Skeletal muscle tissue (tissue), 3 donors: ENCODE measurements at regions not wholly inside any gene's neighbourhood (a gene's known extent, or its start where the extent isn't known, plus 50 kb on each side); places are given as distances from the start of the nearest gene placed in this dataset.

Source experiments
- H3K27ac ChIP-seq: one replicate; pipeline ENCODE4 v1.7.0; 2013; ENCODE audit warnings: mild to moderate bottlenecking, low read depth, low read length, inconsistent platforms
- H3K27me3 ChIP-seq, 3 donors: one replicate each; pipeline ENCODE4 v1.7.0; 2013; ENCODE audit warnings: low read length in 3 of 3; ENCODE audit not compliant: control insufficient read depth in 3 of 3, insufficient read depth in 3 of 3
- H3K36me3 ChIP-seq, 3 donors: one replicate each; pipeline ENCODE4 v1.7.0; 2013; ENCODE audit warnings: low read length in 3 of 3; ENCODE audit not compliant: control insufficient read depth in 3 of 3, insufficient read depth in 3 of 3
- H3K4me1 ChIP-seq, 3 donors: one replicate each; pipeline ENCODE4 v1.7.0; 2013; ENCODE audit warnings: low read length in 3 of 3, mild to moderate bottlenecking in 3 of 3; ENCODE audit not compliant: control insufficient read depth in 3 of 3, insufficient read depth in 3 of 3
- H3K4me3 ChIP-seq, 3 donors: one replicate each; pipeline ENCODE4 v1.7.0; 2013; ENCODE audit warnings: low read length in 3 of 3
- H3K9ac ChIP-seq, 3 donors: one replicate each; pipeline ENCODE4 v1.7.0; 2013; ENCODE audit warnings: low read length in 3 of 3, mild to moderate bottlenecking in 3 of 3, moderate library complexity in 2 of 3, low read depth in 1 of 3
- H3K9me3 ChIP-seq, 3 donors: one replicate each; pipeline ENCODE4 v1.7.0; 2013; ENCODE audit warnings: low read length in 3 of 3; ENCODE audit not compliant: control insufficient read depth in 3 of 3
- donor health status: Osteomylitis.

- Histone ChIP-seq H3K36me3 (no peaks in the 10 kb centered on the region), H3K4me1 (no peaks in the 10 kb centered on the region), H3K9me3 (no peaks in the 10 kb centered on the region), H3K9ac (no peak overlapping the region), H3K27me3 (no peaks in the 10 kb centered on the region), H3K4me3 (no peak overlapping the region), H3K27ac (no peak overlapping the region)
Observed at GRCh38 chr14:61934385-61934784, 172.2 kb downstream of the SNAPC1 start.

GRCh38 chr14:61939776-61940175 lies 177.6 kb downstream of the SNAPC1 start:
- Histone ChIP-seq H3K36me3 (no peaks in the 10 kb centered on the region), H3K27me3 (no peaks in the 10 kb centered on the region), H3K27ac (no peak overlapping the region), H3K9ac (no peak overlapping the region), H3K9me3 (no peaks in the 10 kb centered on the region), H3K4me1 (no peaks in the 10 kb centered on the region), H3K4me3 (no peak overlapping the region)

- Histone ChIP-seq H3K27me3 (no peaks in the 10 kb centered on the region), H3K36me3 (no peaks in the 10 kb centered on the region), H3K9ac (no peak overlapping the region)
Observed at GRCh38 chr14:61940666-61941420, 178.6 kb downstream of the SNAPC1 start.

GRCh38 chr14:61941421-61942150 lies 179.4 kb downstream of the SNAPC1 start:
- no peaks in the 10 kb centered on the region for H3K4me1 ChIP-seq
- no peak overlapping the region for H3K9ac ChIP-seq
- H3K9me3 ChIP-seq, result no peaks in the 10 kb centered on the region
- no peak overlapping the region for H3K27ac ChIP-seq
- H3K27me3 ChIP-seq, result no peaks in the 10 kb centered on the region
- H3K4me3 ChIP-seq, result no peak overlapping the region
- H3K36me3 ChIP-seq, result no peaks in the 10 kb centered on the region

More at GRCh38 chr14:61940666-61941420, 178.6 kb downstream of the SNAPC1 start:
- no peaks in the 10 kb centered on the region for H3K9me3 ChIP-seq
- no peak overlapping the region for H3K27ac ChIP-seq
- H3K4me3 ChIP-seq, result no peak overlapping the region
- H3K4me1 ChIP-seq, result no peaks in the 10 kb centered on the region

- no peak overlapping the region for H3K4me3 ChIP-seq
- H3K36me3 ChIP-seq, result no peaks in the 10 kb centered on the region
- no peak overlapping the region for H3K9ac ChIP-seq
- no peaks in the 10 kb centered on the region for H3K9me3 ChIP-seq
- no peaks in the 10 kb centered on the region for H3K27me3 ChIP-seq
- H3K27ac ChIP-seq, result no peak overlapping the region
- H3K4me1 ChIP-seq, result no peaks in the 10 kb centered on the region
Observed at GRCh38 chr14:61948376-61948775, 186.2 kb downstream of the SNAPC1 start.

GRCh38 chr14:61950340-61950739 lies 188.1 kb downstream of the SNAPC1 start:
- Histone ChIP-seq H3K4me3 (no peak overlapping the region), H3K36me3 (no peaks in the 10 kb centered on the region), H3K9me3 (no peaks in the 10 kb centered on the region), H3K27ac (no peak overlapping the region), H3K9ac (no peak overlapping the region), H3K4me1 (no peaks in the 10 kb centered on the region), H3K27me3 (no peaks in the 10 kb centered on the region)

GRCh38 chr14:61953602-61954001 lies 191.4 kb downstream of the SNAPC1 start:
- H3K27ac ChIP-seq, result no peak overlapping the region
- H3K4me3 ChIP-seq, result no peak overlapping the region
- no peak overlapping the region for H3K9ac ChIP-seq
- H3K36me3 ChIP-seq, result no peaks in the 10 kb centered on the region
- H3K4me1 ChIP-seq, result no peaks in the 10 kb centered on the region
- H3K9me3 ChIP-seq, result peaks cover 0 to 4% (median 4%) of the 10 kb centered on the region in 3 donors
- no peaks in the 10 kb centered on the region for H3K27me3 ChIP-seq

GRCh38 chr14:61954306-61954705 lies 192.1 kb downstream of the SNAPC1 start:
- Histone ChIP-seq H3K36me3 (no peaks in the 10 kb centered on the region), H3K4me1 (no peaks in the 10 kb centered on the region), H3K4me3 (no peak overlapping the region), H3K27ac (no peak overlapping the region), H3K9ac (no peak overlapping the region), H3K9me3 (peaks cover 0 to 4% (median 4%) of the 10 kb centered on the region in 3 donors), H3K27me3 (no peaks in the 10 kb centered on the region)

GRCh38 chr14:61956517-61956916 lies 194.3 kb downstream of the SNAPC1 start:
- Histone ChIP-seq H3K27ac (no peak overlapping the region), H3K9me3 (peaks cover 0 to 4% (median 4%) of the 10 kb centered on the region in 3 donors), H3K4me1 (no peaks in the 10 kb centered on the region), H3K4me3 (no peak overlapping the region), H3K9ac (no peak overlapping the region), H3K36me3 (no peaks in the 10 kb centered on the region), H3K27me3 (no peaks in the 10 kb centered on the region)

GRCh38 chr14:61959348-61959747 lies 197.1 kb downstream of the SNAPC1 start:
- H3K36me3 ChIP-seq, result no peaks in the 10 kb centered on the region
- H3K27me3 ChIP-seq, result no peaks in the 10 kb centered on the region
- peaks cover 0 to 4% (median 4%) of the 10 kb centered on the region in 3 donors for H3K9me3 ChIP-seq
- no peak overlapping the region for H3K9ac ChIP-seq
- H3K4me1 ChIP-seq, result no peaks in the 10 kb centered on the region
- no peak overlapping the region for H3K4me3 ChIP-seq
- no peak overlapping the region for H3K27ac ChIP-seq
